HG02678 (cell line): ENCODE measurements at regions not wholly inside any gene's neighbourhood (a gene's known extent, or its start where the extent isn't known, plus 50 kb on each side); places are given as distances from the start of the nearest gene placed in this dataset.
"Not testable (repeated sequence)": the region's sequence is repeated elsewhere in the genome, so short reads cannot be mapped to it uniquely, and the experiment has no call there.

Experiments
- ATAC-seq: cut with Tn5 transposase; IDR thresholded peaks from one replicate; pipeline ENCODE4 v1.9.1; 2021; ENCODE audit warnings: mild to moderate bottlenecking, moderate library complexity; ENCODE audit not compliant: unreplicated experiment

GRCh38 chr4:64016893-64017292, 392.4 kb downstream of the TECRL start:
- no peak for ATAC-seq

DNA sequence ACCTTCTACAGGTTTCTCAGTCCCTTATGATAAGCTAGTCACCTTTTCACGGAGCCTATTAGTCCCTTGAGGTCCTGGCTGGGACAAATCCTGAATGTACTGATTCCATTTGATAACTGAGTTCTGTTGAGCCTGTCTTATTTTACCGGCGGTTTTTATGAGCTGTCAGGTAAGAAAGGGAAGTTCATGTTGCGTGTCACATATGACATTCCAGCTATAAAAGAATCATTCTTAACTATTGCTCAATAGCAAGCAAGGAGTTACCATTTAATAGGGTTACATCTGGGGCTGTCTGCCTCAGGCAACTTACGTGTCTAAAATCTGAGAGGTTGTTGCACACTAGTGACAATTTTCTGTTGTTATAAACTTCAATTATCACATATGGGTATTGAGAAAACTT, 394.6 kb downstream of the TECRL start:
- no peak for ATAC-seq

DNA sequence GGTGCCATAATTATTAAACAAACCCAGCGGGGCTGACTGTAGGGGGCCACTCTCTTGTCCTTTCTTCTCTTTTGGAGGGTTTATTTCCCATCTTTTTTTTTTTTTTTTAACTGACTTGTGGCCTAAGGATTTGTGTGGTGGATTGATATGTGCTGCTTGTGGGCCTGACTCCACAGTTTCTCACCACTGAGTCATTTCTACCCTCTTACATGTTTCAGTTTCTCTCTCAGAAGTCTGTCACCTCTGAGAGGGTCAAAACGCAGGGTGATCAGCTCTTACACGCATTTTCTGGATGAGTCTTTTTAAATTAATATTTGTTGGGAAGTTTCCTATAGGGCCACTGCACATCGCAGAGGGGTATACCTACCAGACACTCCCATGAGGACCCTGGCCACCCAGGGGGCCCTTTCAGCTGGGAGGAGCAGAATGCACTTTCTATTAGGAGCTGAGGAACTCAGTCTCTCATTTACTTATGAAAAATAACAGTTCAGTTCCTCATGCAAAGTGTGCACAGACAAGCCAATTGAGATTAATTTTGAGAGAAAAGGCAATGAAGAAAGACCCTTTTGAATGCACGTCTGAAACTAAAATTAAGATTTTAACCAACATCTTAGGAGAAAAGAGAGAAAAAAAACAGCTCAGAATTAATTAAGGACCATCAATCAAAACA, 407.9 kb downstream of the TECRL start:
- ATAC-seq: no peak

DNA sequence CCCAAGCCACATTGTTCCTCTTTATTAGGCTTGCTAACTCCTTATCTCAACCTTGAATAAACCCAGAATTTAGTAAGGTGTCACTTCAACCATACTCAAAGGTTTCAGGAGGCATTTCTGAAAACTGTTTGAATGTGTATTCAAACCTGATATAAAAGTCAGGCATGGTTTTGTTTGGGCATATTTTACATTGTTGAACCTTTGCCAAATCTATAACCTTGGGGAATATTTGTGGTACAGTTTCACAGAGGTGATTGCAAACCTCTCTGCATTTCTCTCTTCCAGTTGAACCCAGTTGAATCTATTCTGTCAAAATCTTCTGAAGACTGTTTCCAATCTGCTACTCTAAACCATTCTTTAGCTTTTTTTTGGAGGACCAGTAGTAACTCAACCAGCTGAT, 409.0 kb downstream of the TECRL start:
- no peak for ATAC-seq

- ATAC-seq: no peak
Measured at GRCh38 chr4:63986253-63986652, 423.0 kb downstream of the TECRL start.

- no peak for ATAC-seq
Measured at GRCh38 chr4:63983224-63983623, 426.0 kb downstream of the TECRL start.

GRCh38 chr4:63965875-63966274, 443.4 kb downstream of the TECRL start:
- no peak for ATAC-seq

GRCh38 chr4:63942706-63943286, 466.5 kb downstream of the TECRL start:
- not testable (repeated sequence) for ATAC-seq

GRCh38 chr4:63937961-63938360, 471.3 kb downstream of the TECRL start:
- no peak for ATAC-seq

GRCh38 chr4:63922146-63922545, 487.1 kb downstream of the TECRL start:
- no peak for ATAC-seq

- no peak for ATAC-seq
Measured at GRCh38 chr4:63921561-63921960, 487.7 kb downstream of the TECRL start.

DNA sequence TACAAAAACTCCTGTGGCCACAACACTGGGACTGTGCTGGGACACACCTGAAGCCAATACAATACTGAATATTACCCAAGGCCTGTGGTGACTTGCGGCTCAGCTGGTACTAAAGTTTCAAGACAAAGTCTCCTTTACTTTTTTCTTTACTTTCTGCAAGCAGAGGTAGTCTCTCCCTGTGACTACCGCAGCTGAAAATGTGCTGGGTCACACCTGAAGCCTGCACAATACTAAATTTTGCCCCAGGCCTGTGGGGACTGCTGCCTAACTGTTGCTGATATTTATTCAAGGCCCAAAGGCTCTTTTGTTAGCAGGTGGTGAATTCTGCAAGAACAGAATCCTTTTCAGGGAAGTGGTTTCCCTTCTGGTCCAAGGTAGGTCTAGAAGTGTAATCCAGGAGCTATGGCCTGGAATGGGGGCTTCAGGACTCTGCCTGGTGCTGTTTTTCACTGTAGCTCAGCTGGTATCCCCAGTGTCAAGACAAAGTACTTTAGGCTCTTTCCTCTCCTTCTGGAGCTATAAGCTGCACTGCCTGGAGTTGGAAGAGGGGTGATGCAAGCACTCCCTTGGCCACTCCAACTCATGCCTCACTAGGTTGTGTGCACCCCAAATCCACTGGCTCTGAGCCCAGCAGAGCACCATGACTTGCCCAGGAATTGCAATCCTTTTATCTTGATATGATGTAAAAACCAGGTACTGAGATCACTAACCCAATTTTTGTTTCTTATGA, 489.4 kb downstream of the TECRL start:
- ATAC-seq: no peak

GRCh38 chr4:63906660-63907183, 502.5 kb downstream of the TECRL start:
- ATAC-seq: no peak

DNA sequence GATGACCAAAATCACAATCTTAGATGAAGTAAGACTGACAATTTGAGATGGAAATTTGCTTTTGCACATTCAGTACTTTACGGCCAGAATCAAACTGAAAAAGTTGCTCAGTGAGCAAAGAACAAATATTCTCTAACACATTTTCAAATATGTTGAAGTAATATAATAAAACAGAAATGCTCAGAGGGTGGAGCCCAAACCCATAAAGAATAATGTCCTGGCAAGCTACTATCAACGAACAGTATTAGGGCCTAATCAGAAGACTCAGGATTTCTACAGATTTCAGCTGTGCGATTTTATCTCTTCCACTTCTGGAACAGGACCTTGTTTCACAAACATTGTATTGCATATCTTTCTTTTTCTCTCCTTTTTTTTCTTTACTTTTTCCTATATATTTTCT, 505.0 kb downstream of the TECRL start:
- ATAC-seq: no peak

GRCh38 chr4:63901304-63901703, 507.9 kb downstream of the TECRL start:
- ATAC-seq: no peak

GRCh38 chr4:63898961-63899360, 510.3 kb downstream of the TECRL start:
- ATAC-seq: no peak

- no peak for ATAC-seq
Measured at GRCh38 chr4:63894161-63894560, 515.1 kb downstream of the TECRL start.

DNA sequence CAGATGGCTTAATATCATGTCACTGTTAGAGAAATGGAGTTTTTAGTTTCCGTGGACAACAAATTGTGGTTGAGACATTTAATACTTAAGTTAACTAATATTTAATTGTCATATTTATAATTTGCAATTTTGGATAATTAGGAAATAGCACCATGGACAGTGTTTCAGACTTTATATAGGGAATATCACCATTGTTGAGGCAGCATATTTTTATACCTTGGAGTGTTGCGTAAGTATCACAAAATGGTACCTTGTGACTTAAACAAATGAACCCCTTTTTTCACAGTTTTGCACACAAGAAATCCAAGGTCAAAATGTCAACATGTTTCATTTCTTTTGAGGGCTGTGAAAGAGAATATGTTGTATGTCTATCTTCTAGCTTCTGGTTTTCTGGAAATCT, 539.9 kb downstream of the TECRL start:
- no peak for ATAC-seq

- ATAC-seq: no peak
Measured at GRCh38 chr4:63851496-63851895, 557.8 kb downstream of the TECRL start.

GRCh38 chr4:63841266-63841665, 568.0 kb downstream of the TECRL start:
- no peak for ATAC-seq

DNA sequence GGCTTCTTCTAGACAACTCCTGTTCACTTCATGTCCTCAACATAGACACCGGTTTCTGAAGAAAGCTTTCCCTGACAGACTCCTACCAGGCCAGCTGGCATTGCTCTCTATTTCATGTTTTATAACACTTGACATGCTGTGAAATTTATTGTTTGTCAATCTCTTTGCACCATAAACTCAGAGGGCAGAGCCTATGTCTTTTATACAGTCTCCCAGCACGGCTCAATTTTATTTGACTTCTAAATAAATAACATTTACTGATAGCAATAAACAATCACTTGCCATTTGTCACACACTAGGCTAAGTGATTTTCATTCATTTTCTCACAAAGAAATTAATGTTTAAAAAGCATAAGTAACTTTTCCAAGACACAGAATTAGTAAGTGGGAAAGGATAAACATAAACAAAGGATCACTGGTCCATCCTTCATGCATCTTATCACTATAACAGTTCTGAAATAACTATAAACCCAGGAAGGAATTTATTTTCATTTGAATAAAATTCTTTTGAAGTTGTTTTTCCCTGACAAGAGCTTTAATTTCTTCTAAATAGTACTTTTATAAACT, 577.6 kb downstream of the TECRL start:
- no peak for ATAC-seq
